Activated T-helper 17 cell treated with anti-CD3 and anti-CD28 coated beads, Interleukin-2, amount 50 U/mL, for 72 hours (primary cell): ENCODE measurements at regions not wholly inside any gene's neighbourhood (a gene's known extent, or its start where the extent isn't known, plus 50 kb on each side); places are given as distances from the start of the nearest gene placed in this dataset.

Source experiments
- ATAC-seq: fragments of 150-1000 bp; cut with Tn5 transposase; replicated peaks from 2 replicates; pipeline ENCODE4 v1.10.0; 2021; ENCODE audit warnings: mild to moderate bottlenecking, moderate library complexity
- H3K27ac Mint-ChIP-seq: one replicate; pipeline ENCODE4 v1.8.0; 2022; ENCODE audit warnings: mixed read lengths
- H3K27me3 Mint-ChIP-seq: one replicate; pipeline ENCODE4 v1.8.0; 2022; ENCODE audit warnings: mixed read lengths
- H3K36me3 Mint-ChIP-seq: one replicate; pipeline ENCODE4 v1.8.0; 2022; ENCODE audit warnings: low read depth, mild to moderate bottlenecking, mixed read lengths
- H3K4me1 Mint-ChIP-seq: one replicate; pipeline ENCODE4 v1.8.0; 2022; ENCODE audit warnings: mixed read lengths
- H3K4me3 Mint-ChIP-seq: one replicate; pipeline ENCODE4 v1.8.0; 2022; ENCODE audit warnings: mild to moderate bottlenecking, mixed read lengths
- H3K9me3 Mint-ChIP-seq: one replicate; pipeline ENCODE4 v1.8.0; 2022; ENCODE audit warnings: mixed read lengths

DNA sequence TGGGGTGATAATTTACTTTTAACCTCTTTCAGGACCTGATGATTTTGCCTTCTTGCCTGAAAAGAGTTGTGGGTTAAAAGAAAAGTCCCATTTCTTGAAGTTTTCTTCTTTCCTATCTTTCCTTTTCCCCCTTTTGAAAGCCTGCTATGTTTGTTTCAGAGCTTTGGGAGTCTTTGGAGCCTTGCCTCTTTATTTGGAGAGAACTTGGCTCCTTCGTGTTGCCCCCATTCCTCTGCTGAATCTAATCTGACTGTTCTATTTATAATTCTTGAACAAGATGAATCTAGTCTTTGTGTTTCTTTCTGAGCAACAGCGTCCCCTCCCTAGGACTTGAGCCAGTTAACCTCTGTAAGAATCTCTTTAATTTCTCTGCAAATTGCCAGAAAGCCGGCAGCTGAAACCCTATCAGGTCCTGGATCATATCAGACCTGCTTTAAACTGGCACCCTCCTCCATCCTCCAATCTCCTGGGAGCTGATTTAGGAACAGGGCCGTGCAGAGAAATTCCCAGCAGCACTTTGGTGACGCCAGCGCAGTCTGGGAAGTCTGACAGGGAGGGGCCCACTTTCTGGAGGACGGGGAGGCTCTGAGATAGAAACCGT lies 289.1 kb upstream of the SORL1-AS1 start:
- no peaks in the 10 kb centered on the region for H3K36me3 Mint-ChIP-seq
- no peaks in the 10 kb centered on the region for H3K27me3 Mint-ChIP-seq
- no peak for ATAC-seq
- H3K9me3 Mint-ChIP-seq = peaks cover 15% of the 10 kb centered on the region
- H3K4me3 Mint-ChIP-seq = no peak overlapping the region
- no peak overlapping the region for H3K27ac Mint-ChIP-seq
- no peaks in the 10 kb centered on the region for H3K4me1 Mint-ChIP-seq

DNA sequence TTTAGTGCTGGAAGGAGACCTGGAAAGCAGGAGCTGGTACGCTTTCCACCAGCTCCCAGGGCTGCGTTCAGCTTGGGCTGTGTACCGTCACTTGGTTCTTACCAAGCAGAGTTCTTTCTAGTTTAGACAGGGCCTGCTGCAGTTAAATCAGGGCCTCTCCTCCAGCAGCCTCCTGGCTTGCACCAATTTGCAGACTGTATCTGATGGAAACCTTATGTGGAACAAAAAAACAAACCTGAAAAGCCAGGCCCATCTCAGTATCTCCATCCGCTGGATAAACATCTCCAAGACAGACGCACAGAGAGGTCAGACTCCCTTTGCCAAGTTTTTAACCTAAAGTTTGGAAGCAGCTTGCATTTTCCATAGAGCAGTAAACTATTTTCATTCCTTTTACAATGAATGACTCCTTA lies 288.6 kb upstream of the SORL1-AS1 start:
- Mint-ChIP-seq H3K9me3 (peaks cover 15% of the 10 kb centered on the region), H3K4me1 (no peaks in the 10 kb centered on the region), H3K27me3 (no peaks in the 10 kb centered on the region), H3K4me3 (no peak overlapping the region), H3K36me3 (no peaks in the 10 kb centered on the region), H3K27ac (no peak overlapping the region)
- no peak for ATAC-seq

DNA sequence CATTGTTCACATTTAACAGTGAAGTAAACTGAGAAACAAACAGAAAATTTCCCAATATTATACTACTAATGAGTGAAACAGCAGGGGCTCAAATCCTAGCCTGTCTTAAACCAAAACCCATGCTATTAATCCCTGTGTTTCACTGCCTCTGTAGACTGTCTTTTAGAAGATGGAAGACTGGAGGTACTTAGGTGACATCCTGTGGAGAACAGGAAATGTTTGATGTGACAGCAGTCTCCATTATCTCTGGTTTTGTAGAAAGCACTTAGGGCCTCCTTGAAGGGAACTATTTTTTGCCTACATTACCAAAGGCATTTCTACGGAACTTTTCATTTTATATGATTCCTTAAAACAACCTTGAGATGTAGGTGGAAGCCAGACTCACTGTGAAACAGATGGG lies 288.1 kb upstream of the SORL1-AS1 start:
- ATAC-seq = no peak
- Mint-ChIP-seq H3K27me3 (no peaks in the 10 kb centered on the region), H3K4me1 (no peaks in the 10 kb centered on the region), H3K4me3 (no peak overlapping the region), H3K27ac (no peak overlapping the region), H3K36me3 (no peaks in the 10 kb centered on the region), H3K9me3 (peaks cover 15% of the 10 kb centered on the region)

DNA sequence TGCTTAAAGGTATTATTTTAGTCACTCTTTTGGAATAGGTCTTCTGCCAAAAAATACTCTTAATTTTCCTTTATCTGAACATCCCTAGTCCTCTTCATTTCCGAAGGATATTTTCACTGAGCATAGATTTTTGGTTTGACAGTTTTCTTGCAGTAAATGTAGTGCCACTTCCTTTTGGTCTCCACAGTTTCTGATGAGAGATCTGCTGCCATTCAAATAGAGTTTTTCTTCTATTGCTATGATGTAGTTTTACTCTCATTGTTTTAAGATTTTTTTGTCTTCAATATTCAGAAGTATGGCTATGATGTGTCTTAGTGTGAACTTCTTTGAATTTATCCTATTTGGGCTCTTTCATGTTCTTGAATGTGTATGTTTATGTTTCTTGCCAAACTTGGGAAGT lies 281.1 kb upstream of the SORL1-AS1 start:
- Mint-ChIP-seq H3K36me3 (no peaks in the 10 kb centered on the region), H3K27me3 (no peaks in the 10 kb centered on the region), H3K4me1 (no peaks in the 10 kb centered on the region), H3K27ac (no peak overlapping the region), H3K9me3 (no peaks in the 10 kb centered on the region), H3K4me3 (no peak overlapping the region)
- no peak for ATAC-seq

DNA sequence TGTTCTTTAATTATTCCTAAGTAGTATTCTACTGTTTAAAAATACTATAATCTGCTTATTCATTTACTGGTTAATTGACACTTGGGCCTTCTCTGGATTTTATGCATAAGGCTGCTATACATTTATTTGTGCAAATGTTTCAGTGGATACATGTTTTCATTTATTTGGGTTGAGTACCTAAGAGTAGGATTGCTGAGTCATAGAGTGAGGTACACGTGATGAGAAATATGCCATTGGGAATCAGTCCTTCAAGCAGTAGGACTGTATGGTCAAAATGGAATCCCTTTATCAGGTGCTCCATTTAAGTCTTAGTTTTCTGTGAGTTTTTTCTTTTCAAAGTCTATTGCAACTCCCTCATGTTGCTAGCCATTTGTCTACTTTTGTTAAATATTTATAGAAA lies 275.2 kb upstream of the SORL1-AS1 start:
- Mint-ChIP-seq H3K9me3 (no peaks in the 10 kb centered on the region), H3K27ac (no peak overlapping the region), H3K27me3 (no peaks in the 10 kb centered on the region), H3K4me1 (no peaks in the 10 kb centered on the region), H3K4me3 (no peak overlapping the region), H3K36me3 (no peaks in the 10 kb centered on the region)
- ATAC-seq = no peak

DNA sequence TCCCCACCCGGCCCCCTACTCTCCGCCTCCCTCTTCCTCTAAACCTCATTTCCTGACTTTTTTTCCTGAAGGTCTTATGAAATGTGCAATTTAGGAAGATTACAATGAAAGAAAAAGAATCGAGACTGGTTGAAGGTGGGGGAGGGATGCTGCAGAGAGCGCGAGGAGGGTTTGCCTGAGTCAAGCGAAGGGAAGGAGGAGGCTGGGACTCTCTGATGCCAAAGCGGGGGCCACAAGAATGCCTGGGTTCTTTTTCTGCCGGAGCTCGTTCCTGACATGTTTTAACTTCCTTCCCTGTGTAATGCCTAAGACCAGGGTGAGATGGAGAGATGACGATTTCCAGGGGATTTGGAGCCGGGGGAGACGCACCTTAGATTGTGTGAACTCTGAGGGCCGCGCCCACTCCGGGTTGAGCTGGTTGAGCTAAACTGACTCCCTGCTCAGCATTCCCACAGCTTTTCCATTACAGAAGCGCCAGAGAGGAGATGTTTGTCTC lies 270.5 kb upstream of the SORL1-AS1 start:
- H3K27ac Mint-ChIP-seq = no peak overlapping the region

DNA sequence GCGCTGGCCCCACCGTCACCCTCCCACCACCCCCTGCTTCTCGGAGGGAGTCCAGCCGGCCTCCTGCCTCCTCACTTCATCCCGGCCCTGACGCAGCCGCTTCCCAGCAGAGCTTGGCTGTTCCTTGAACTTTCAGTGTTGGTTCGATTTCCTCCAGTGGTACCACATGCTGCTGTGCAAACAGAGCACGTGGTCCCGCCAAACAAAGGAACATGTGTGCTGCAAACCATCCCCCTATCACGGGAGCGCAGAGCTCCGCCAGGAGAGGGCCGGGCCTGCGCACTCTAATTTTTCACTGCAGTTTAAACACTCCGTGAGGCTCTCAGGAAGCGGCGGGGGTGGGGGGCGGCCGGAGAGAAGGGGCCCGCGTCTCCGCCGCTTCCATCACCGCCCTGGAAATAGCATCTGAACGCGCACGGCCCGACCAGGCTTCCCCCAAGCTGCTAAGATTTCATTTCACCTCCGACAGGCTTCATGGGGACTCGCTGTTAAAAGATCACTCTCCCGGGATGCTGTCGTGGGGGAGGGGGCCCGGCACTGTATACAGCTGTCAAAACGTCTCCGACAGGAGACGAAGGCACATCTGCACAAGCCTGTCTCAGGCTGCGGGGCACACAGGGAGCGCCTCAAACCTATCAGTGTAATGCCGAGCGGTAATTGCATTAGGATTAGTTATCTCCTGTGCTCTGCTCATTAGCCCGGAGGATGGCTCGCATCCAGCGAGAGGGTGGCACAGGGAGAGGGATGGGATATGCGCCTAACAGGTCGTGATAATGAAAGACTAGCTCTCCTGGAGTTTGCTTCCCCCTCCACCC lies 269.9 kb upstream of the SORL1-AS1 start:
- H3K4me3 Mint-ChIP-seq = no peak overlapping the region
- no peak for ATAC-seq
- H3K36me3 Mint-ChIP-seq = no peaks in the 10 kb centered on the region
- peaks cover 15% of the 10 kb centered on the region for H3K27me3 Mint-ChIP-seq
- no peaks in the 10 kb centered on the region for H3K9me3 Mint-ChIP-seq
- H3K27ac Mint-ChIP-seq = no peak overlapping the region
- no peaks in the 10 kb centered on the region for H3K4me1 Mint-ChIP-seq

More for the DNA sequence above, 270.5 kb upstream of the SORL1-AS1 start:
- Mint-ChIP-seq H3K36me3 (no peaks in the 10 kb centered on the region), H3K9me3 (no peaks in the 10 kb centered on the region), H3K27me3 (peaks cover 14% of the 10 kb centered on the region), H3K4me3 (no peak overlapping the region), H3K4me1 (no peaks in the 10 kb centered on the region)
- ATAC-seq = no peak

DNA sequence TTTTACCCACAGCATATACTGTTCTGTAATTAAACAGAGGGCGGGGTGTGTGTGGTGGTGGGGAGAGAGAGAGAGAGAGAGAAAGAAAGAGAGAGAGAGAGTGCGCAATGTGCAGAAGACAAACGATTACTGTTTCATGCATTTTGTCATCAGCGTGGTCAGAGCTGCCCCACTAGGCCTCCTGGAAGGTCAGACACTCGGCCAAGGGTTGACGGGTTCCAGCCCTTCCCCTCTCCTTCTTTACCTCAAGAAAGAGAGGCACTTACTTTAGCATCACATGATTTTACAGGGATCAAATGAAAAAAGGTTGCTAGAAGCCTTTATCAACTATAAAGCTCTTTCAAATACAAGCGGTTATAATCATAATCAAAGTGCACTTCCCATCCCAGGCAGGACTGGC lies 269.2 kb upstream of the SORL1-AS1 start:
- no peaks in the 10 kb centered on the region for H3K4me1 Mint-ChIP-seq
- peaks cover 18% of the 10 kb centered on the region for H3K27me3 Mint-ChIP-seq
- H3K9me3 Mint-ChIP-seq = no peaks in the 10 kb centered on the region
- H3K4me3 Mint-ChIP-seq = no peak overlapping the region
- no peaks in the 10 kb centered on the region for H3K36me3 Mint-ChIP-seq
- H3K27ac Mint-ChIP-seq = no peak overlapping the region
- ATAC-seq = no peak

DNA sequence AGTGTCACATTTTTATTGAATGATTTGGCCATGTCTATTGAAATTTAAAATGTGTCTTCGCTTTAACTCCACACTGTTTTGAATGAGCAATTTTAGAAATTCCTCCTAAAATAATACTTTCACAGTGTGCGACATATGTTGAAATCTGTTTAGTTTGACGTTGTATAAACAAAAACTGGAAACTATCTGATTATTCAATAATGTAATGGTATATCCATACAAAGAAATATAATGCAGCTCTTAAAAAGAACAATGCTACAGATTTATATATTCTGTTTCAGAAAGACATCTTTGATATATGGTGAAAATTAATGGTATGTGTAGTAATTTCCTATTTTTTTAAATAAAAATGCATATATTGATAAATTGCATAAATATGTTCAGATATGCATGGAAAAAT lies 268.7 kb upstream of the SORL1-AS1 start:
- Mint-ChIP-seq H3K4me3 (no peak overlapping the region), H3K27me3 (peaks cover 18% of the 10 kb centered on the region), H3K27ac (no peak overlapping the region), H3K36me3 (no peaks in the 10 kb centered on the region), H3K4me1 (no peaks in the 10 kb centered on the region), H3K9me3 (no peaks in the 10 kb centered on the region)
- ATAC-seq = no peak

DNA sequence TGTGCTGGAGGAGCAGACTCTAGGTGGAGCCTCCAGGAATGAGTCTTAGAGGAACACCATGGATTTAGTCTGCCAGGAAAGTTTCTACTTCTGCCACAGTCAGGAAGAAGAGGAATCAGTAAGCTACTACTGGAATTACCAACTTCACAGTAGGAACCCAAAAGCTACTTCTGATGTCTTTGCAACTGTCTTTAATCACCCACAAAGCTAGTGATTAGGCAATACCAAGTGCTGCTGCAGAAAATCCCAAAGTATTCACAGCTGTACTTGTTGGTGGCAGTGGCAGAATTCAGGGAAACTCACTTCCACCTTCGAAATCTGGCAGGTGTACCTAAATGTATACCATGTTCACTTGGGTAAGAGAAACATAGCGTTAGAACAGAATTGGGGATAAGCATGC lies 264.5 kb upstream of the SORL1-AS1 start:
- ATAC-seq = no peak
- H3K27me3 Mint-ChIP-seq = peaks cover 18% of the 10 kb centered on the region
- no peaks in the 10 kb centered on the region for H3K9me3 Mint-ChIP-seq
- no peak overlapping the region for H3K27ac Mint-ChIP-seq
- no peak overlapping the region for H3K4me3 Mint-ChIP-seq
- no peaks in the 10 kb centered on the region for H3K36me3 Mint-ChIP-seq
- no peaks in the 10 kb centered on the region for H3K4me1 Mint-ChIP-seq

DNA sequence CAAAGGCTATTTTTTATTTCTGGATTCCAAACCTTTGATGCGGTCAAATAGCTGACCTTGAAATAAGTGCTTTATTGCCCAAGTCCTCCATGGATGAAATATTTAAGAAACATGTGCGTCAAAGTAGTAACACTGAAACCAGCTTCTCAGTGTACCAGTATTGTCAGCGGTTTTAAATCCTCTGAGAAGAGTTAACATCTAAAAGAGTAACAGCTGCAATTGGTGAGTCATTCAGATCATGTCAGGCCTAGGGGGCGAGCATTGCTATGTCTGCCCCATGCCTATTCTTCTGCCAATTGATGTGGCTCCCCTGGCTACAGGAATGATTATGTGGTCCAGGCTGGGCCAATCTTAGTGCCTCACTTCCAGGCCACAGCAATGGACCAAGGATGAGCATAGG lies 263.3 kb upstream of the SORL1-AS1 start:
- no peaks in the 10 kb centered on the region for H3K4me1 Mint-ChIP-seq
- peaks cover 18% of the 10 kb centered on the region for H3K27me3 Mint-ChIP-seq
- no peak for ATAC-seq
- H3K9me3 Mint-ChIP-seq = no peaks in the 10 kb centered on the region
- no peak overlapping the region for H3K27ac Mint-ChIP-seq
- no peaks in the 10 kb centered on the region for H3K36me3 Mint-ChIP-seq
- no peak overlapping the region for H3K4me3 Mint-ChIP-seq

DNA sequence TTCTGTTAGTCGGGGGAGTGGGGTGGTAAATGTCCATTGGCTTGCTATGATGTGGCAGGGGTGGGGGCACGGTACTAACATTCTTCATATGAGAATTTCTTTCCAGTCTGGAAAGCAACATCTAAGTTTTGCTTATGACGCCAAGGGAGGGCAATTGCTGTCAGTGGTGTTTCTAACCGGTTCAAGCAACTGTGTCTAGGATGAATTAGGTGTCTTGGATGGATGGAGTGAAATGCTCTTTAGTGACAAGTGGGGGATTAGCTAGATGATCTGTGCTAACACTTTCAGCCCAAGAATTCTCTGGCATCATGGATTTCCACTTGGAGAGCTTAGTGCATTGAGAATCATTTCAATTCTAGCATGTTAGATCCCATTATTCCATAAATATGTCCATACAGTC lies 262.6 kb upstream of the SORL1-AS1 start:
- Mint-ChIP-seq H3K4me1 (no peaks in the 10 kb centered on the region), H3K27me3 (peaks cover 14% of the 10 kb centered on the region), H3K4me3 (no peak overlapping the region), H3K9me3 (no peaks in the 10 kb centered on the region), H3K36me3 (no peaks in the 10 kb centered on the region), H3K27ac (no peak overlapping the region)
- ATAC-seq = no peak

DNA sequence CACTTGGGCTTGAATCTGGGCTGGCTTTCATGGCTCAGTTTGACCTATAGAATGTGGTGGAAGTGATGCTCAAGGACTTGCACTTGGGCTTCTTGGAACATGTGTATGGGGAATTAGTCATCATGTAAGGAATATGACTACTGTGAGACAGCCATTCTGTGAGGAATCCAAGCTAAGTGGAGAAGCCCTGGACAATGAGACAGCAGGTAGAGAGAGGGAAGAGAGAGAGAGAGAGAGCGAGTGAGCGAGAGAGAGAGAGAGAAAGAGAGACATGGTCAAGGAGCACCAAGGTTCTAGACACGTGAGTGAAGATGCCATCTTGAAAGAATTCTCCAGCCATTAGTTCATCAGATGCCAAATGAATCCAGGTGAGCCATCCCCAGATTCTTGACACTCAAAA lies 261.6 kb upstream of the SORL1-AS1 start:
- Mint-ChIP-seq H3K4me3 (no peak overlapping the region), H3K36me3 (no peaks in the 10 kb centered on the region), H3K4me1 (no peaks in the 10 kb centered on the region), H3K27ac (no peak overlapping the region), H3K27me3 (peaks cover 4% of the 10 kb centered on the region), H3K9me3 (no peaks in the 10 kb centered on the region)
- no peak for ATAC-seq

DNA sequence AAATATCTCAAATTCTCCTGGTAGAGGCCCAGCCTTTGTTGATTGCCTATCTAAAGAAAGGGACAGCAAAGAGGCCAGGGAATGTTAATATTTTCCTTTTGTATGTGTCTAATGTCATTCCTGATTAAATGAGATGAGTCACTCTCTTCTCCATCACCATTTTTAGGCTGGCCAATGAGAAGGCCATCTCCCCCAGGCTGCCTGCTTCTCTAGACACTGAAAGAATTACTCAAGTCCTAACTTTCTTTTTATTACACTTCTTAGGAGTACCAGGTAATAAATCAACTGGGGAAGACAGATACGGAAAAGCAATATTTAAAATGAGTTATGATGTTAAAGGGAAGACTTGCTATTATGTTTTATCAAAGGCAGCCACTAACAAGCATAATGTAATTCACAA lies 259.2 kb upstream of the SORL1-AS1 start:
- no peak for ATAC-seq
- H3K9me3 Mint-ChIP-seq = no peaks in the 10 kb centered on the region
- no peaks in the 10 kb centered on the region for H3K27me3 Mint-ChIP-seq
- H3K36me3 Mint-ChIP-seq = no peaks in the 10 kb centered on the region
- H3K4me3 Mint-ChIP-seq = no peak overlapping the region
- H3K4me1 Mint-ChIP-seq = no peaks in the 10 kb centered on the region
- H3K27ac Mint-ChIP-seq = no peak overlapping the region

DNA sequence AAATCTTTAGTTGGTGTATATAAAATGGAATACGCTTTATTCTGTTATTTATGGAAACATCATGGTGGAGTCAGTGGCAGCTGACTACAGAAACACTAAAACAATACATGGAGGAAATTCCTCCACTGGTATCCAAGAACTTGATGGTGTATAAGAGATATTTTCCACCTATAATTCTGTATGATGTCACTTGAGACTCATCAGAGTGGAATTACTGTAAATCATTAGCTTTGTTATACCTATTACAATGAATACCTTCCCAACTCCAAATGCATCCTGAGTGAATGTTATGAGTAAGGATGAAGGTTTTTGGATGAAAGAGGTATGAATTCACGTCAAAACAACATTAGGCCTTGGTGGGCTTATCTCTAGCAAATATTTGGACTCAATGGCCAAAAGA lies 258.5 kb upstream of the SORL1-AS1 start:
- no peaks in the 10 kb centered on the region for H3K27me3 Mint-ChIP-seq
- no peaks in the 10 kb centered on the region for H3K36me3 Mint-ChIP-seq
- no peaks in the 10 kb centered on the region for H3K4me1 Mint-ChIP-seq
- H3K27ac Mint-ChIP-seq = no peak overlapping the region
- no peak overlapping the region for H3K4me3 Mint-ChIP-seq
- no peak for ATAC-seq
- no peaks in the 10 kb centered on the region for H3K9me3 Mint-ChIP-seq
